ENCODE measurements at regions not wholly inside any gene's neighbourhood (a gene's known extent, or its start where the extent isn't known, plus 50 kb on each side); places are given as distances from the start of the nearest gene placed in this dataset.

DNA sequence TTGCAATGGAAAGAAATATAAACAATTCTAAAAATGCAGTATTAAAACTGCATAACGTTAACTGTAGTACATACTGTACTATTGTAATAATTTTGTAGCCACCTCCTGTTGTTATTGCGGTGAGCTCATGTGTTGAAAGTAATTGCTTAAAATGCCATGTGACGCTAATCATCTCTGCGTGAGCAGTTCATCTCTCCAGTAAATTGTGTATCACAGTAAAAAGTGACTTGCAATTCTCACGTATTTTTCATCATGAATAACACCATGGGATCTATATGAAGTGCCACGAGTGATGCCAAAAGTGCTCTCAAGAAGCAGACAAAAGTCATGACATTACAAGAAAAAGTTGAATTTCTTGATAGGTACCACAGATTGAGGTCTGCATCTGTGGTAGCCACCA lies 82.4 kb upstream of the CYYR1 start:
- no peak for TF ChIP-seq EZH2phosphoT487 (IDR thresholded peaks at IDR 0.05; ENCODE audit: borderline replicate concordance, low read length)
- TF ChIP-seq, protein P1, sequence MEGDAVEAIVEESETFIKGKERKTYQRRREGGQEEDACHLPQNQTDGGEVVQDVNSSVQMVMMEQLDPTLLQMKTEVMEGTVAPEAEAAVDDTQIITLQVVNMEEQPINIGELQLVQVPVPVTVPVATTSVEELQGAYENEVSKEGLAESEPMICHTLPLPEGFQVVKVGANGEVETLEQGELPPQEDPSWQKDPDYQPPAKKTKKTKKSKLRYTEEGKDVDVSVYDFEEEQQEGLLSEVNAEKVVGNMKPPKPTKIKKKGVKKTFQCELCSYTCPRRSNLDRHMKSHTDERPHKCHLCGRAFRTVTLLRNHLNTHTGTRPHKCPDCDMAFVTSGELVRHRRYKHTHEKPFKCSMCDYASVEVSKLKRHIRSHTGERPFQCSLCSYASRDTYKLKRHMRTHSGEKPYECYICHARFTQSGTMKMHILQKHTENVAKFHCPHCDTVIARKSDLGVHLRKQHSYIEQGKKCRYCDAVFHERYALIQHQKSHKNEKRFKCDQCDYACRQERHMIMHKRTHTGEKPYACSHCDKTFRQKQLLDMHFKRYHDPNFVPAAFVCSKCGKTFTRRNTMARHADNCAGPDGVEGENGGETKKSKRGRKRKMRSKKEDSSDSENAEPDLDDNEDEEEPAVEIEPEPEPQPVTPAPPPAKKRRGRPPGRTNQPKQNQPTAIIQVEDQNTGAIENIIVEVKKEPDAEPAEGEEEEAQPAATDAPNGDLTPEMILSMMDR (IDR thresholded peaks at IDR 0.05; ENCODE audit: low read depth, low read length, poor library complexity, severe bottlenecking) = no peak

DNA sequence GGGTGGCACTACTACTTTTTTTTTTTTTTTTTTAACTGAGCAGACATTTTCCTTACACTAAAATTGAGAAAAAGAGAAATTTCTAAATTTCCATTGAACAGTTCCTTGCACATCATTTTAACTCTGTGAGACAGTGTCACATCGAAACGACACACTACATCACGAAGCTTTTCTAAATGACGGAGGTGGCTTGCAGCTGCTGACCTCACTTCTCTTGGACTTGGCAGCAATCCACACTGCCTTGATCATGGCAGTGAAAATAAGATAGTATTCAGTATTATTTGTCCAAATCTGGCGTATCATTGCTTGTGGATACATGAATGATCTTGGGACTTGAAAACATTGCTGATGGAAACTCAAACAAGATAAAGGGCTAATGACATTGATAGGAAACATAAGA lies 80.3 kb upstream of the CYYR1 start:
- Histone ChIP-seq H3K4me1 (ENCODE audit: control insufficient read depth, low read length) (no peaks in the 10 kb centered on the region), H3F3A (ENCODE audit: control insufficient read depth, insufficient read depth) (no peaks in the 10 kb centered on the region), H3K27ac (ENCODE audit: low read depth, low read length) (no peak overlapping the region), H3K9me2 (replicated peaks; ENCODE audit: control insufficient read depth, low read length) (no peaks in the 10 kb centered on the region), H3K79me2 (ENCODE audit: control insufficient read depth, low read length) (no peaks in the 10 kb centered on the region), H3K27me3 (ENCODE audit: control insufficient read depth, low read length) (no peaks in the 10 kb centered on the region), H3K4me2 (ENCODE audit: low read length) (no peak overlapping the region), H3K36me3 (ENCODE audit: control insufficient read depth, low read length) (no peaks in the 10 kb centered on the region), H3K9me3 (ENCODE audit: control insufficient read depth, insufficient read depth, low read length) (no peaks in the 10 kb centered on the region), H3K4me3 (ENCODE audit: low read length) (no peak overlapping the region), H4K20me1 (ENCODE audit: control insufficient read depth, insufficient read depth, low read depth, low read length) (no peaks in the 10 kb centered on the region)
- TF ChIP-seq, protein P1 (IDR thresholded peaks at IDR 0.05; ENCODE audit: low read depth, low read length, poor library complexity, severe bottlenecking) = no peak
- no peak for TF ChIP-seq EZH2phosphoT487 (IDR thresholded peaks at IDR 0.05; ENCODE audit: borderline replicate concordance, low read length)

More for the DNA sequence above, 82.4 kb upstream of the CYYR1 start:
- Histone ChIP-seq H3K79me2 (ENCODE audit: control insufficient read depth, low read length) (no peaks in the 10 kb centered on the region), H3K4me3 (ENCODE audit: low read length) (no peak overlapping the region), H3K4me2 (ENCODE audit: low read length) (no peak overlapping the region), H3K27ac (ENCODE audit: low read depth, low read length) (no peak overlapping the region), H3K4me1 (ENCODE audit: control insufficient read depth, low read length) (no peaks in the 10 kb centered on the region), H4K20me1 (ENCODE audit: control insufficient read depth, insufficient read depth, low read depth, low read length) (no peaks in the 10 kb centered on the region), H3K36me3 (ENCODE audit: control insufficient read depth, low read length) (no peaks in the 10 kb centered on the region), H3K9me2 (replicated peaks; ENCODE audit: control insufficient read depth, low read length) (no peaks in the 10 kb centered on the region), H3K27me3 (ENCODE audit: control insufficient read depth, low read length) (no peaks in the 10 kb centered on the region), H3K9me3 (ENCODE audit: control insufficient read depth, insufficient read depth, low read length) (no peaks in the 10 kb centered on the region), H3F3A (ENCODE audit: control insufficient read depth, insufficient read depth) (no peaks in the 10 kb centered on the region)

DNA sequence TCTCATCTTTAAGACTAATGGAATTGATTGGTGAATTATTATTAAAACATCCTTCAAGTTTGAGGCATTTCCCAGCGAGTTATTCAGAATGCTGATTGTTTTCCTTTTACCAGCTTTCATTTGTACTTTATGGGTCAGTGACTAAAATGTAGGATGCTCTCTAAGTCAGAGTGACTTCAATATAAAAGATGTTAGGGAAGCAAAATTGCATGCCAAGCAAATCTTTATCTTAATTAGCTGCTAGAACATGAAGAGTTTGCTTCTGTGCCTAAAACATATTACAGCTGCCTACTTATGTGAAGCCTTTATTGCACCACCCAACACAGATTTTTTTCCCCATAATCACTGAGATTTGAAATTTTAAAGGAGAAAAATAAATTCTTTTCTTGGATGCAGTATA lies 79.8 kb upstream of the CYYR1 start:
- no peaks in the 10 kb centered on the region for H3K27me3 ChIP-seq (ENCODE audit: control insufficient read depth, low read length)
- H3K36me3 ChIP-seq (ENCODE audit: control insufficient read depth, low read length) = no peaks in the 10 kb centered on the region
- H3K4me3 ChIP-seq (ENCODE audit: low read length) = no peak overlapping the region
- no peak overlapping the region for H3K27ac ChIP-seq (ENCODE audit: low read depth, low read length)
- H3K4me1 ChIP-seq (ENCODE audit: control insufficient read depth, low read length) = no peaks in the 10 kb centered on the region
- no peaks in the 10 kb centered on the region for H3F3A ChIP-seq (ENCODE audit: control insufficient read depth, insufficient read depth)
- no peaks in the 10 kb centered on the region for H3K9me2 ChIP-seq (replicated peaks; ENCODE audit: control insufficient read depth, low read length)
- H3K9me3 ChIP-seq (ENCODE audit: control insufficient read depth, insufficient read depth, low read length) = no peaks in the 10 kb centered on the region
- TF ChIP-seq, protein P1 (IDR thresholded peaks at IDR 0.05; ENCODE audit: low read depth, low read length, poor library complexity, severe bottlenecking) = no peak
- no peak for TF ChIP-seq EZH2phosphoT487 (IDR thresholded peaks at IDR 0.05; ENCODE audit: borderline replicate concordance, low read length)
- no peaks in the 10 kb centered on the region for H3K79me2 ChIP-seq (ENCODE audit: control insufficient read depth, low read length)
- no peaks in the 10 kb centered on the region for H4K20me1 ChIP-seq (ENCODE audit: control insufficient read depth, insufficient read depth, low read depth, low read length)
- no peak overlapping the region for H3K4me2 ChIP-seq (ENCODE audit: low read length)

DNA sequence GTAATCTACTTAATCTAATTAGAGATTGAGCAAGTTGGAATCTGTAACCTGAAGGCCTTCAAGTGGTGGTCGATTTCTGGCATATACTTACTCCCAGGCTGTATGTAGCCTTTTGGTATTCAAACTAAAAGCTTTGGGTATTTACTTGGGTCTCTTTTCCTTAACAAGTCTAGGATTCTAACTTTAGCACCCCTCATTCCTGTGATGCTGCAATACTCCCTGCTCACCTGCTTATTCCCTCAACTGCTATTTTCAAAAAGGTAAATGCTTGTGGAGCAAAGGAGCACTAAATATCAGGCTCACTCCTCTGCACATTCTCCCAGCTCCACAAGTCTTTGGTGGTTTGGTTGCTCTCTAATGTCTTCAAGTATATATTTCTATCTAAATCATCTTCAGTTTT lies 68.0 kb upstream of the CYYR1 start:
- Histone ChIP-seq H3K4me1 (ENCODE audit: control insufficient read depth, low read length) (no peaks in the 10 kb centered on the region), H3K9me2 (replicated peaks; ENCODE audit: control insufficient read depth, low read length) (no peaks in the 10 kb centered on the region), H3K9me3 (ENCODE audit: control insufficient read depth, insufficient read depth, low read length) (no peaks in the 10 kb centered on the region), H4K20me1 (ENCODE audit: control insufficient read depth, insufficient read depth, low read depth, low read length) (no peaks in the 10 kb centered on the region), H3K4me3 (ENCODE audit: low read length) (no peak overlapping the region), H3K36me3 (ENCODE audit: control insufficient read depth, low read length) (no peaks in the 10 kb centered on the region), H3F3A (ENCODE audit: control insufficient read depth, insufficient read depth) (no peaks in the 10 kb centered on the region), H3K4me2 (ENCODE audit: low read length) (no peak overlapping the region), H3K27me3 (ENCODE audit: control insufficient read depth, low read length) (no peaks in the 10 kb centered on the region), H3K79me2 (ENCODE audit: control insufficient read depth, low read length) (no peaks in the 10 kb centered on the region), H3K27ac (ENCODE audit: low read depth, low read length) (no peak overlapping the region)
- TF ChIP-seq, protein P1 (IDR thresholded peaks at IDR 0.05; ENCODE audit: low read depth, low read length, poor library complexity, severe bottlenecking) = no peak
- TF ChIP-seq EZH2phosphoT487 (IDR thresholded peaks at IDR 0.05; ENCODE audit: borderline replicate concordance, low read length) = no peak
